ACC112 (cell line): ENCODE measurements at regions not wholly inside any gene's neighbourhood (a gene's known extent, or its start where the extent isn't known, plus 50 kb on each side); places are given as distances from the start of the nearest gene placed in this dataset.
"Not testable (repeated sequence)": the region's sequence is repeated elsewhere in the genome, so short reads cannot be mapped to it uniquely, and the experiment has no call there.

Experiments
- H2AFZ ChIP-seq: fragments of 200-600 bp; sonication (generic); one replicate; pipeline ENCODE4 v1.6.0; 2017; ENCODE audit warnings: antibody characterized with exemption, low read length; ENCODE audit not compliant: unreplicated experiment
- H3K27ac ChIP-seq: fragments of 200-600 bp; sonication (generic); 2 replicates; pipeline ENCODE4 v1.5.1; 2014; ENCODE audit warnings: low read depth, mild to moderate bottlenecking, antibody characterized with exemption, low read length, moderate library complexity
- H3K27me3 ChIP-seq: fragments of 200-600 bp; sonication (generic); 2 replicates; pipeline ENCODE4 v1.6.1; 2014; ENCODE audit warnings: mild to moderate bottlenecking, antibody characterized with exemption, low read length, moderate library complexity, mixed read lengths; ENCODE audit not compliant: insufficient read depth
- H3K36me3 ChIP-seq: fragments of 200-600 bp; sonication (generic); 2 replicates; pipeline ENCODE4 v1.6.1; 2016; ENCODE audit warnings: mild to moderate bottlenecking, antibody characterized with exemption, low read length, moderate library complexity, mixed read lengths; ENCODE audit not compliant: insufficient read depth
- H3K4me1 ChIP-seq: fragments of 200-600 bp; sonication (generic); one replicate; pipeline ENCODE4 v1.6.1; 2016; ENCODE audit warnings: low read length, mixed read lengths; ENCODE audit not compliant: insufficient read depth, unreplicated experiment, control insufficient read depth
- H3K4me3 ChIP-seq: fragments of 200-600 bp; sonication (generic); 2 replicates; pipeline ENCODE4 v1.5.1; 2014; ENCODE audit warnings: mild to moderate bottlenecking, low read depth, low read length
- H3K79me2 ChIP-seq: fragments of 200-600 bp; sonication (generic); one replicate; pipeline ENCODE4 v1.6.0; 2016; ENCODE audit warnings: low read length; ENCODE audit not compliant: control insufficient read depth, unreplicated experiment, insufficient read depth

- Histone ChIP-seq H3K79me2 (no peaks in the 10 kb centered on the region), H3K4me3 (no peak overlapping the region), H3K4me1 (no peaks in the 10 kb centered on the region), H3K27ac (no peak overlapping the region), H3K27me3 (peaks cover 38% of the 10 kb centered on the region), H2AFZ (no peak overlapping the region), H3K36me3 (no peaks in the 10 kb centered on the region)
Measured at GRCh38 chr1:47491341-47491753, 53.5 kb downstream of the FOXD2 start.

- Histone ChIP-seq H2AFZ (no peak overlapping the region), H3K36me3 (no peaks in the 10 kb centered on the region), H3K79me2 (no peaks in the 10 kb centered on the region), H3K27ac (no peak overlapping the region), H3K4me3 (no peak overlapping the region), H3K27me3 (peaks cover 26% of the 10 kb centered on the region; the same call in 1 of the 2 replicates), H3K4me1 (no peaks in the 10 kb centered on the region)
Measured at GRCh38 chr1:47495176-47495713, 57.4 kb downstream of the FOXD2 start.

GRCh38 chr1:47498551-47498950 lies 60.7 kb downstream of the FOXD2 start:
- Histone ChIP-seq H3K27ac (no peak overlapping the region), H2AFZ (no peak overlapping the region), H3K4me1 (no peaks in the 10 kb centered on the region), H3K4me3 (no peak overlapping the region), H3K36me3 (no peaks in the 10 kb centered on the region), H3K27me3 (peaks cover 19% of the 10 kb centered on the region; the same call in 1 of the 2 replicates), H3K79me2 (no peaks in the 10 kb centered on the region)

GRCh38 chr1:47501069-47501468 lies 63.2 kb downstream of the FOXD2 start:
- Histone ChIP-seq H3K27ac (no peak overlapping the region), H3K27me3 (peaks cover 16% of the 10 kb centered on the region), H3K4me1 (no peaks in the 10 kb centered on the region)

GRCh38 chr1:47502746-47503370 lies 65.0 kb downstream of the FOXD2 start:
- no peak overlapping the region for H3K4me3 ChIP-seq
- H3K4me1 ChIP-seq = no peaks in the 10 kb centered on the region
- H3K79me2 ChIP-seq = no peaks in the 10 kb centered on the region
- no peak overlapping the region for H2AFZ ChIP-seq
- no peaks in the 10 kb centered on the region for H3K36me3 ChIP-seq
- peaks cover 28% of the 10 kb centered on the region for H3K27me3 ChIP-seq
- H3K27ac ChIP-seq = no peak overlapping the region

More at GRCh38 chr1:47501069-47501468, 63.2 kb downstream of the FOXD2 start:
- no peaks in the 10 kb centered on the region for H3K36me3 ChIP-seq
- H3K4me3 ChIP-seq = no peak overlapping the region
- no peak overlapping the region for H2AFZ ChIP-seq
- H3K79me2 ChIP-seq = no peaks in the 10 kb centered on the region

GRCh38 chr1:47504840-47505239 lies 67.0 kb downstream of the FOXD2 start:
- peaks cover 48% of the 10 kb centered on the region for H3K27me3 ChIP-seq
- H3K79me2 ChIP-seq, H3K36me3 ChIP-seq, H3K4me1 ChIP-seq, H3K27ac ChIP-seq, H2AFZ ChIP-seq, H3K4me3 ChIP-seq: not testable (repeated sequence)

GRCh38 chr1:47505267-47505666 lies 67.4 kb downstream of the FOXD2 start:
- H3K4me3 ChIP-seq = no peak overlapping the region
- H3K27me3 ChIP-seq = peaks cover 52% of the 10 kb centered on the region
- H3K27ac ChIP-seq = no peak overlapping the region
- no peaks in the 10 kb centered on the region for H3K79me2 ChIP-seq
- H2AFZ ChIP-seq = no peak overlapping the region
- no peaks in the 10 kb centered on the region for H3K36me3 ChIP-seq
- peaks cover 7% of the 10 kb centered on the region for H3K4me1 ChIP-seq

- H2AFZ ChIP-seq = no peak overlapping the region
- no peak overlapping the region for H3K4me3 ChIP-seq
- no peak overlapping the region for H3K27ac ChIP-seq
- H3K27me3 ChIP-seq = peaks cover 59% of the 10 kb centered on the region
- H3K4me1 ChIP-seq = peaks cover 7% of the 10 kb centered on the region
- no peaks in the 10 kb centered on the region for H3K36me3 ChIP-seq
- no peaks in the 10 kb centered on the region for H3K79me2 ChIP-seq
Measured at GRCh38 chr1:47506053-47506452, 68.2 kb downstream of the FOXD2 start.

GRCh38 chr1:47507144-47507543 lies 69.3 kb downstream of the FOXD2 start:
- H3K36me3 ChIP-seq = no peaks in the 10 kb centered on the region
- peaks cover 7% of the 10 kb centered on the region for H3K4me1 ChIP-seq
- H3K27me3 ChIP-seq = peaks cover 65% of the 10 kb centered on the region
- no peaks in the 10 kb centered on the region for H3K79me2 ChIP-seq
- no peak overlapping the region for H2AFZ ChIP-seq
- no peak overlapping the region for H3K27ac ChIP-seq
- H3K4me3 ChIP-seq = no peak overlapping the region

GRCh38 chr1:47507881-47508701 lies 70.2 kb downstream of the FOXD2 start:
- H3K36me3 ChIP-seq = no peaks in the 10 kb centered on the region
- peaks cover 74% of the 10 kb centered on the region for H3K27me3 ChIP-seq
- H3K4me1 ChIP-seq = peaks cover 7% of the 10 kb centered on the region
- H2AFZ ChIP-seq = peak overlapping the region; percentile 53
- peak overlapping the region; percentile 69 for H3K4me3 ChIP-seq
- H3K79me2 ChIP-seq = no peaks in the 10 kb centered on the region
- no peak overlapping the region for H3K27ac ChIP-seq
